GM23338 (cell line): ENCODE measurements at regions not wholly inside any gene's neighbourhood (a gene's known extent, or its start where the extent isn't known, plus 50 kb on each side); places are given as distances from the start of the nearest gene placed in this dataset.
"Not testable (repeated sequence)": the region's sequence is repeated elsewhere in the genome, so short reads cannot be mapped to it uniquely, and the experiment has no call there.

Experiments used
- CREB1 ChIP-seq: fragments of 250-450 bp; sonication (Bioruptor Pico); IDR thresholded peaks from 2 replicates; pipeline ENCODE4 v1.5.0; 2020; ENCODE audit warnings: low read depth, mild to moderate bottlenecking, moderate library complexity
- CTCF ChIP-seq, 2 experiments: fragments of 200-600 bp in 1 of 2; sonication (generic) in 1 of 2; conservative IDR thresholded peaks; 2 replicates each; pipeline versions ENCODE4 v1.5.1 to v1.6.1; 2016 to 2017; ENCODE audit warnings: antibody characterized with exemption in 2 of 2, low read depth in 2 of 2, mild to moderate bottlenecking in 2 of 2, moderate library complexity in 1 of 2
- EZH2 ChIP-seq: fragments of 200-600 bp; sonication (generic); IDR thresholded peaks from one replicate; pipeline ENCODE4 v1.8.0; 2017; ENCODE audit warnings: antibody characterized with exemption, mild to moderate bottlenecking, low read depth; ENCODE audit not compliant: unreplicated experiment
- EZH2phosphoT487 ChIP-seq: fragments of 200-600 bp; sonication (generic); IDR thresholded peaks from one replicate; pipeline ENCODE4 v1.8.1; 2018; ENCODE audit warnings: antibody characterized with exemption; ENCODE audit not compliant: unreplicated experiment
- JUNB ChIP-seq: IDR thresholded peaks from one replicate; pipeline ENCODE4 v1.6.1; 2016; ENCODE audit warnings: antibody characterized with exemption; ENCODE audit not compliant: unreplicated experiment
- POLR2AphosphoS5 ChIP-seq: IDR thresholded peaks from 2 replicates; pipeline ENCODE4 v1.6.1; 2016; ENCODE audit warnings: antibody characterized with exemption, low read depth
- REST ChIP-seq: IDR thresholded peaks from one replicate; pipeline ENCODE4 v1.6.1; 2018; ENCODE audit warnings: antibody characterized with exemption; ENCODE audit not compliant: unreplicated experiment
- ZNF114 ChIP-seq: fragments of 250-450 bp; sonication (Bioruptor Pico); IDR thresholded peaks from 2 replicates; pipeline ENCODE4 v1.5.0; 2020; ENCODE audit warnings: mild to moderate bottlenecking, moderate library complexity
- ZNF331 ChIP-seq: fragments of 250-450 bp; sonication (Bioruptor Pico); IDR thresholded peaks from 2 replicates; pipeline ENCODE4 v1.5.0; 2020; ENCODE audit warnings: low read depth, mild to moderate bottlenecking, moderate library complexity
- ZNF462 ChIP-seq: fragments of 250-450 bp; sonication (Bioruptor Pico); IDR thresholded peaks from 2 replicates; pipeline ENCODE4 v1.5.0; 2020; ENCODE audit warnings: mild to moderate bottlenecking, moderate library complexity

GRCh38 chr2:87468429-87468981 is 279.4 kb upstream of the PLGLB2 start:
- TF ChIP-seq CTCF (conservative IDR thresholded peaks at IDR 0.05; ENCODE audit: low read depth in 2 of 2); JUNB; REST; EZH2phosphoT487; EZH2; POLR2AphosphoS5; ZNF331 (CRISPR knock-in tag); ZNF462; ZNF114; CREB1 (CRISPR knock-in tag): not testable (repeated sequence)
